HG02885 (cell line): ENCODE measurements at regions not wholly inside any gene's neighbourhood (a gene's known extent, or its start where the extent isn't known, plus 50 kb on each side); places are given as distances from the start of the nearest gene placed in this dataset.

Experiments used
- ATAC-seq: cut with Tn5 transposase; IDR thresholded peaks from one replicate; pipeline ENCODE4 v1.9.1; 2021; ENCODE audit warnings: mild to moderate bottlenecking; ENCODE audit not compliant: unreplicated experiment, poor library complexity

- no peak for ATAC-seq
Measured at GRCh38 chr22:27205492-27206373, 548.3 kb downstream of the MIAT start.

GRCh38 chr22:27206374-27207133, 549.2 kb downstream of the MIAT start:
- ATAC-seq, result no peak

GRCh38 chr22:27207266-27207665, 549.9 kb downstream of the MIAT start:
- no peak for ATAC-seq

GRCh38 chr22:27207907-27208306, 550.5 kb downstream of the MIAT start:
- ATAC-seq, result no peak

GRCh38 chr22:27210111-27210730, 552.8 kb downstream of the MIAT start:
- ATAC-seq, result no peak

- no peak for ATAC-seq
Measured at GRCh38 chr22:27212102-27212501, 554.7 kb downstream of the MIAT start.

GRCh38 chr22:27212617-27213177, 555.3 kb downstream of the MIAT start:
- no peak for ATAC-seq

- ATAC-seq, result no peak
Measured at GRCh38 chr22:27213294-27213693, 555.9 kb downstream of the MIAT start.

- ATAC-seq, result no peak
Measured at GRCh38 chr22:27213766-27214581, 556.6 kb downstream of the MIAT start.

GRCh38 chr22:27214691-27215090, 557.3 kb downstream of the MIAT start:
- ATAC-seq, result no peak

- no peak for ATAC-seq
Measured at GRCh38 chr22:27215871-27216270, 558.5 kb downstream of the MIAT start.

- ATAC-seq, result no peak
Measured at GRCh38 chr22:27216444-27216843, 559.1 kb downstream of the MIAT start.

GRCh38 chr22:27217154-27217553, 559.8 kb downstream of the MIAT start:
- ATAC-seq, result no peak

GRCh38 chr22:27218012-27218920, 560.9 kb downstream of the MIAT start:
- no peak for ATAC-seq

GRCh38 chr22:27219036-27219435, 561.6 kb downstream of the MIAT start:
- ATAC-seq, result no peak

- no peak for ATAC-seq
Measured at GRCh38 chr22:27220339-27220738, 563.0 kb downstream of the MIAT start.

GRCh38 chr22:27222178-27222577, 564.8 kb downstream of the MIAT start:
- no peak for ATAC-seq

GRCh38 chr22:27223317-27224177, 566.2 kb downstream of the MIAT start:
- ATAC-seq, result no peak
